Dendritic cell treated with granulocyte-macrophage colony-stimulating factor and Interleukin-4, amounts not matched to agents 40 ng/mL and 50 ng/mL, for 4 days (primary cell): ENCODE measurements at regions not wholly inside any gene's neighbourhood (a gene's known extent, or its start where the extent isn't known, plus 50 kb on each side); places are given as distances from the start of the nearest gene placed in this dataset.
A peak's percentile ranks its signal among the peaks of the same experiment; 100 is the strongest.
"Not testable (repeated sequence)": the region's sequence is repeated elsewhere in the genome, so short reads cannot be mapped to it uniquely, and the experiment has no call there.

Source experiments
- H3K27ac Mint-ChIP-seq: one replicate; pipeline ENCODE4 v1.8.0; 2022; ENCODE audit warnings: mild to moderate bottlenecking, mixed read lengths
- H3K27me3 Mint-ChIP-seq: one replicate; pipeline ENCODE4 v1.8.0; 2022; ENCODE audit warnings: mild to moderate bottlenecking, mixed read lengths
- H3K36me3 Mint-ChIP-seq: one replicate; pipeline ENCODE4 v1.8.0; 2022; ENCODE audit warnings: low read depth, mixed read lengths
- H3K4me1 Mint-ChIP-seq: one replicate; pipeline ENCODE4 v1.8.0; 2022; ENCODE audit warnings: low read depth, mixed read lengths
- H3K4me3 Mint-ChIP-seq: one replicate; pipeline ENCODE4 v1.8.0; 2022; ENCODE audit warnings: mild to moderate bottlenecking, moderate library complexity, mixed read lengths
- H3K9me3 Mint-ChIP-seq: one replicate; pipeline ENCODE4 v1.8.0; 2022; ENCODE audit warnings: mixed read lengths
- intact Hi-C: fragments of 100-400 bp; cut with micrococcal nuclease; formaldehyde crosslinking; loops from one replicate; pipeline ENCODE4 v1.15.0; 2022

DNA sequence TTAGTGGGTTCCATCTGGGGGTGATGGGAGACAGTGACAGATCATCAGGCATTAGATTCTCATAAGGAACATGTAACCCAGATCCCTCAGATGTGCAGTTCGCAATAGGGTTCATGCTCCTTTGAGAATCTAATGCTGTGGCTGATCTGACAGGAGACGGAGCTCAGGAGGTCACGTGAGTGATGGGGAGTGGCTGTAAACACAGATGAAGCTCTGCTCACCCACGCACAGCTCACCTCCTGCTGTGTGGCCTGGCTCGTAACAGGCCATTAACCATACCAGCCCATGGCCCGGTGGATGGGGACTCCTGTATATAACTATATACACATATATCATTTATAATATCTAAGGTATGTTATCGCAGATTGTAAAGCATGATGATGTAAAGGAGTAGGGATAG is 214.2 kb downstream of the MAF start:
- peaks cover 15% of the 10 kb centered on the region for H3K4me1 Mint-ChIP-seq
- H3K27ac Mint-ChIP-seq, result no peak overlapping the region
- no peaks in the 10 kb centered on the region for H3K9me3 Mint-ChIP-seq
- intact Hi-C loops, result no loop called here
- no peak overlapping the region for H3K4me3 Mint-ChIP-seq
- H3K27me3 Mint-ChIP-seq, result peaks cover 12% of the 10 kb centered on the region
- no peaks in the 10 kb centered on the region for H3K36me3 Mint-ChIP-seq

DNA sequence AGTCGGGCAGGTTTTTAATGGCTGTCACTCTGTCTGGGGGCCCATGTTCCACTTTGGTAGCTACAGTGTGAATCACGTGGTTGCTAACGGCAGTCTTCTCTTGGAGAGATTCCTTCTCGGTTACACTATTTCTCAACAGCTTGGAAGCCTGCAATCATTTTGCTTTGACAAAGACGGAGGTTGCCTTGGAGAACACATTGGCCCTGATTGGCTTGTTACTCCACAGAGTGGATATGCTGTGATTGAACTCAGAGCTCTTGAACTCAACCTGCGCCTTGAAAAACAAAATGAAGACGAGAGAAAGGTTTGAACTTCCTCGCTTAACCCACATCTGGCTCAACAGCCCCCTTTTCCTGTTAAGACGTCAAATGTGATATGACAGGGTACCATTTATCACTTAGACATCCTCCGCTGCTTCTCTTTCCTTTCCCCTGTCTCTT is 218.9 kb downstream of the MAF start:
- Mint-ChIP-seq H3K4me1 (peaks cover 25% of the 10 kb centered on the region), H3K9me3 (no peaks in the 10 kb centered on the region), H3K4me3 (no peak overlapping the region), H3K27me3 (peaks cover 3% of the 10 kb centered on the region), H3K36me3 (no peaks in the 10 kb centered on the region), H3K27ac (peak overlapping the region; percentile 72)
- intact Hi-C loops, result no loop called here

GRCh38 chr16:79380995-79381602 is 219.4 kb downstream of the MAF start:
- H3K27ac Mint-ChIP-seq, result peak overlapping the region; percentile 72
- H3K27me3 Mint-ChIP-seq, result peaks cover 3% of the 10 kb centered on the region
- H3K4me3 Mint-ChIP-seq, result no peak overlapping the region
- intact Hi-C loops, result no loop called here
- H3K4me1 Mint-ChIP-seq, result peaks cover 25% of the 10 kb centered on the region
- no peaks in the 10 kb centered on the region for H3K9me3 Mint-ChIP-seq
- no peaks in the 10 kb centered on the region for H3K36me3 Mint-ChIP-seq

DNA sequence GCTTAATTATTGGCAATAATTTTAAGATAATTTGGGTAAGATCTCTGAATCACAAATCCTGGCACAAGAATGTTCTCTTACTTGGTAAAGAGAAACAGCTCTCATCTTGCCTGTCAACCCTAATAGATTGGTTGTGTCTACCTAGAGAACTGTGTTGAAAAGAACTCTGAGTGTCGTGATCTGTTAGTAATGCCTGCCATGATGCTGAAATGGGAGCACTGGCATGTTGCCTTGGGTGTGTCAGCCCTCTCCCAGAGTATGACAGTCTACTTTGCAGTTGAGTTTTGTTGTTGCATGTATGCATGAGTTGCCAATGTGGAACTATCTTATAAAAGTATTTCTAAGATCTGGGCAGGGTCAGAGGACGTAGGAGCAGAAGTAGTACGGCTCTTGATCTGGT is 221.4 kb downstream of the MAF start:
- no peak overlapping the region for H3K4me3 Mint-ChIP-seq

GRCh38 chr16:79377082-79377481 is 223.5 kb downstream of the MAF start:
- H3K27ac Mint-ChIP-seq, H3K4me3 Mint-ChIP-seq, H3K27me3 Mint-ChIP-seq, intact Hi-C loops, H3K9me3 Mint-ChIP-seq, H3K36me3 Mint-ChIP-seq: not testable (repeated sequence)
- H3K4me1 Mint-ChIP-seq, result peaks cover 31% of the 10 kb centered on the region

More for the DNA sequence above, 221.4 kb downstream of the MAF start:
- Mint-ChIP-seq H3K27ac (no peak overlapping the region), H3K9me3 (no peaks in the 10 kb centered on the region), H3K27me3 (peaks cover 6% of the 10 kb centered on the region), H3K4me1 (peaks cover 25% of the 10 kb centered on the region), H3K36me3 (no peaks in the 10 kb centered on the region)
- intact Hi-C loops, result no loop called here

GRCh38 chr16:79375351-79375750 is 225.2 kb downstream of the MAF start:
- Mint-ChIP-seq H3K27me3 (peaks cover 9% of the 10 kb centered on the region), H3K4me3 (no peak overlapping the region), H3K36me3 (peaks cover 13% of the 10 kb centered on the region), H3K4me1 (peaks cover 14% of the 10 kb centered on the region), H3K27ac (no peak overlapping the region), H3K9me3 (peaks cover 15% of the 10 kb centered on the region)
- intact Hi-C loops, result no loop called here

GRCh38 chr16:79372503-79373184 is 227.9 kb downstream of the MAF start:
- Mint-ChIP-seq H3K36me3 (peaks cover 13% of the 10 kb centered on the region), H3K27me3 (peaks cover 14% of the 10 kb centered on the region), H3K9me3 (peaks cover 21% of the 10 kb centered on the region), H3K4me1 (peaks cover 6% of the 10 kb centered on the region), H3K4me3 (no peak overlapping the region), H3K27ac (no peak overlapping the region)
- intact Hi-C loops, result no loop called here

DNA sequence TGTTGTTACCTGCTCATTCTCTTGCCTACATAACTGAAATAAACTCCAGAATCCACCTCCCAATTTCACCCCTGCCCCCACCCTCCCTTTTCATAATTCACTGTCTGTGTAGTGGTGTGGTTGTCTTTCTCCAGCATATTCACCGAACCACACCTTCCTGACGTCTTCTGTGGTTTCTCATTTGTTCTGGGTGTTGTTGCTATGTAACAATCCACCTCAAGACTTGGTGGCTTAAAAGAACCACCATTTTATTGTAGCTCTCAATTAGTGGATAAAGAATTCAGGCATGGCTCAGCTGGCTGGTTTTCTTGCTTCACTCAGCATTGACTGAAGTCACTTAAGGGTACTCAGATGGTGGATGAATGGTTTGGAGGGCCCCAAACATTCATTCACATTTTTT is 229.8 kb downstream of the MAF start:
- intact Hi-C loops, result no loop called here
- Mint-ChIP-seq H3K27ac (no peak overlapping the region), H3K36me3 (peaks cover 13% of the 10 kb centered on the region), H3K4me3 (no peak overlapping the region), H3K27me3 (peaks cover 14% of the 10 kb centered on the region), H3K4me1 (peaks cover 6% of the 10 kb centered on the region), H3K9me3 (peaks cover 21% of the 10 kb centered on the region)

- Mint-ChIP-seq H3K9me3 (peaks cover 21% of the 10 kb centered on the region), H3K36me3 (peaks cover 13% of the 10 kb centered on the region), H3K4me3 (no peak overlapping the region), H3K27ac (no peak overlapping the region), H3K4me1 (peaks cover 11% of the 10 kb centered on the region), H3K27me3 (peaks cover 20% of the 10 kb centered on the region)
- intact Hi-C loops, result no loop called here
Observed at GRCh38 chr16:79369796-79370195, 230.7 kb downstream of the MAF start.

- H3K4me1 Mint-ChIP-seq, result peaks cover 24% of the 10 kb centered on the region
- no peak overlapping the region for H3K4me3 Mint-ChIP-seq
- H3K36me3 Mint-ChIP-seq, result peaks cover 13% of the 10 kb centered on the region
- peaks cover 26% of the 10 kb centered on the region for H3K27me3 Mint-ChIP-seq
- H3K9me3 Mint-ChIP-seq, result peaks cover 21% of the 10 kb centered on the region
- H3K27ac Mint-ChIP-seq, result no peak overlapping the region
- intact Hi-C loops, result no loop called here
Observed at GRCh38 chr16:79367822-79368221, 232.7 kb downstream of the MAF start.

- Mint-ChIP-seq H3K4me1 (peaks cover 20% of the 10 kb centered on the region), H3K27ac (no peak overlapping the region), H3K4me3 (no peak overlapping the region), H3K36me3 (peaks cover 12% of the 10 kb centered on the region), H3K27me3 (peaks cover 31% of the 10 kb centered on the region), H3K9me3 (peaks cover 18% of the 10 kb centered on the region)
- intact Hi-C loops, result no loop called here
Observed at GRCh38 chr16:79366635-79367034, 233.9 kb downstream of the MAF start.

DNA sequence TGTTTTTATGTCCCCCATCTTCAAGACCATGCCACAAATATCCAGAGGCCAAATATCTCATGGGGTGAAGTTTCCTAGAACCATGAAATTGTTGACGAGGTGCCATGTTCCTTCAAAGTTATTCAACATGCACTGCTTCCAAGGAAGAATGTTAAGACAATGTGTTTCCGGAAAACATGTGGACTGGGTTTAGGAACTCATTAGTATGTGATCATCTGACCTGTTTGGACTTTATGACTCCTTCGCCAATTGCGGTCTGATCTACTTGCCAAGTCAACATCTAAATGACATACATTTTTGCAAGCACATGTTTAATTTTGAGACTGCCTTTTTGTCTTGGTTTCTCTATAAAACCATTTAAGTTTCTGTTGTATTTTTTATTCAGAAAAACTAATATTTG is 234.8 kb downstream of the MAF start:
- peaks cover 20% of the 10 kb centered on the region for H3K4me1 Mint-ChIP-seq
- no peak overlapping the region for H3K27ac Mint-ChIP-seq
- peaks cover 30% of the 10 kb centered on the region for H3K27me3 Mint-ChIP-seq
- H3K4me3 Mint-ChIP-seq, result no peak overlapping the region
- peaks cover 3% of the 10 kb centered on the region for H3K36me3 Mint-ChIP-seq
- intact Hi-C loops, result no loop called here
- H3K9me3 Mint-ChIP-seq, result peaks cover 9% of the 10 kb centered on the region

- intact Hi-C loops, result no loop called here
- Mint-ChIP-seq H3K27ac (no peak overlapping the region), H3K4me1 (peaks cover 20% of the 10 kb centered on the region), H3K27me3 (peaks cover 26% of the 10 kb centered on the region), H3K4me3 (no peak overlapping the region), H3K9me3 (no peaks in the 10 kb centered on the region), H3K36me3 (no peaks in the 10 kb centered on the region)
Observed at GRCh38 chr16:79363484-79363883, 237.1 kb downstream of the MAF start.

- Mint-ChIP-seq H3K4me3 (no peak overlapping the region), H3K27ac (no peak overlapping the region), H3K36me3 (no peaks in the 10 kb centered on the region), H3K4me1 (peaks cover 20% of the 10 kb centered on the region), H3K9me3 (no peaks in the 10 kb centered on the region), H3K27me3 (peaks cover 26% of the 10 kb centered on the region)
- intact Hi-C loops, result no loop called here
Observed at GRCh38 chr16:79363035-79363434, 237.5 kb downstream of the MAF start.
